ENCODE measurements at regions not wholly inside any gene's neighbourhood (a gene's known extent, or its start where the extent isn't known, plus 50 kb on each side); places are given as distances from the start of the nearest gene placed in this dataset.
A peak's percentile ranks its signal among the peaks of the same experiment; 100 is the strongest.

DNA sequence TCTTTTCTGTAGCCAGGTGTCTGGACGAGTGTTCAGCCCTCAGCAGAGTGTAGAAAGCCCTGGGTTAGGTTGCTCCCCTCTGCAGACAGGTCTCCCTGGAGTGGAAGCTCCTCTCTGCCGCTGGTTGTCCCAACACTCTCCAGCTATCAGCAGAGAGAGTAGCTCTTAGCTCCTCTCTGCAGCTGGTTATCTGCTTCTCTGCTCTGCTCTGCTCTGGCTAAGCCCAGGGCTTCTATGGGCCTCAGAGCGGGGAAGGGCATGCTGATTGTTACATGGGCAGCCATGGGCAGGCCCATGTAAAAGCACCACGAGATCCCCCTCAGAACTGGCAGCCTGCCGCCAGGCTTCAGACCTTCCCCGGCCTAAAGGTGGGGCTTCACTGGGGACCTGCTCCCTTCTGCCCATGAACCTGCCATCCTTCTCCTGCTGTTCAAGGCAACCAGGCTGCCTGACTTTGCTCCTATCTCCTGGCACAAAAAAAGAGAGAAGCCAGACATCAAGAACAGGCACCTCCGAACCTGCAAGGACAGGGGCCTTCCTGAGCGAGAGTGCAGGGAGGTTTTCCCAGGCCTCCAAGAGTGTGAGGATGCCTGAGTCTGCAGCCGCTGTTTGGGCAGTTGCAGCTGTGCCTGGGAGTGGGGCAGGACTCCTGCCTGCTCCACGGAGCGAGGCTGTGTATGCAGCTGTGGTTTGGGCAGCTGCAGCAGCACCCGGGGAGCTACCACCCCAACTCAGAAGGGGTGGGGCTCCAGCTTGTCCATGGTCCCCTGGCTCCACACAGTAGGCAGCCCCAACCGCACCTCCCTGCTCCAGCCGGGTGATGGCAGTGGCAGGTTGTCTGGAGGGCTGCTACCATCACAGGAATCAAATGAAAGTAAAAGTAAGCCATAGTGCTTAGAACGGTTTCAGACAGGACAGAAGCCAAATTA, 973.7 kb downstream of the LTN1 start:
- TF ChIP-seq CTCF (conservative IDR thresholded peaks at IDR 0.05) (peak; percentile 18; the same call in 1 of the 2 replicates), ZFX (IDR thresholded peaks at IDR 0.05) (no peak)
